Left kidney (tissue), 1 donor: ENCODE measurements at regions not wholly inside any gene's neighbourhood (a gene's known extent, or its start where the extent isn't known, plus 50 kb on each side); places are given as distances from the start of the nearest gene placed in this dataset.
"Not testable (repeated sequence)": the region's sequence is repeated elsewhere in the genome, so short reads cannot be mapped to it uniquely, and the experiment has no call there.

Experiments
- DNase-seq: peaks from one replicate; pipeline ENCODE4 v3.0.0-alpha.2; 2013

DNA sequence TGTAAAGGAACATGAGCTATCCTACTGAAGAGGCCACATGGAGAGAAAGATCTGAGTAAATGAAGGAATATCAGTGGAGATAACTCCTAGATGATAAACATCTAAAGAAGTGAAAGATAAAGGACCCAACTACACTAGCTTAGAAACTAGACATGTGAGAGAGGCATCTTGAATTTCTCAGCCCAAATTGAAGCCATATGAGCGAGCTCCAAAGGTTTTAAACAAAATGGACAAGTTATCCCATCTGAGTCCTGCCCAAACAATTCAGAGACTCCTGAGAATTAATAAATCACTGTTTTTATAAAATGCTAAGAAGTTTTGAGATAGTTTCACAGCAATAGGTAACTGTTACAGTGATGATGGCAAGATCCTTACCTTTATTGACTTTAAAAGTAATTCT is 438.9 kb downstream of the NAV3 start:
- DNase-seq, result no peak

DNA sequence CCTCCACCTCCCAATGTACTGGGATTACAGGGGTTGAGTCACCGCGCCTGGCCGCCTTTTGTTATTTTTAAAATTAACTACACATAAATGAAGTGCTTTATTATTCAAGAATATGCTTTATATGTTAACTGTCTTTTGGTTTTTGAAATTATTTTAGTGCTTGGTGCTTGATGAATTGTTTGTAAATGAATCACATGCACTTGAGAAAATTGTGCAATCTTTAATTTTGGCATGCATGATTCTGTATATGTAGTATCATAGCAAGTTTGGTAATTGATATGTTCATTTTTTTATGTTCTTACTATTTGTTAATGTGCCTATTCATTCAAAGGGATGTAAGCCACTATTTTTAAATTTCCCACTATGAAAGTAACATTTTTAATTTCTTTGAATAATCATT is 440.9 kb downstream of the NAV3 start:
- no peak for DNase-seq

DNA sequence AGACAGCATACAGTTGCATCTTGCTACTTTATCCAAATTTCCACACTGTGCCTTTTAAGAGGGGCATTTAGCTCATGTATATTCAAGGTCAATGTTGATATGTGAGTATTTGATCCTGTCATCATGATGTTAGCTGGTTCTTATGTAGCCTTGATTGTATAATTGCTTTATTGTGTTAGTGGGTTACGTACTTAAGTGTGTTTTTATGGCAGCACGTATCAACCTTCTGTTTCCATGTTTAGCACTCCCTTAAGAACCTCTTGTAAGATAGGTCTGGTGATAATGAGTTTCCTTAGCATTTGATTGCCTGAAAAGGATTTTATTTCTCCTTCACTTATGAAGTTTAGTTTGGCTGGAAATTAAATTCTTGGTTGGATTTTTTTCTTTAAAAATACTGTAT is 445.2 kb downstream of the NAV3 start:
- DNase-seq, result no peak

DNA sequence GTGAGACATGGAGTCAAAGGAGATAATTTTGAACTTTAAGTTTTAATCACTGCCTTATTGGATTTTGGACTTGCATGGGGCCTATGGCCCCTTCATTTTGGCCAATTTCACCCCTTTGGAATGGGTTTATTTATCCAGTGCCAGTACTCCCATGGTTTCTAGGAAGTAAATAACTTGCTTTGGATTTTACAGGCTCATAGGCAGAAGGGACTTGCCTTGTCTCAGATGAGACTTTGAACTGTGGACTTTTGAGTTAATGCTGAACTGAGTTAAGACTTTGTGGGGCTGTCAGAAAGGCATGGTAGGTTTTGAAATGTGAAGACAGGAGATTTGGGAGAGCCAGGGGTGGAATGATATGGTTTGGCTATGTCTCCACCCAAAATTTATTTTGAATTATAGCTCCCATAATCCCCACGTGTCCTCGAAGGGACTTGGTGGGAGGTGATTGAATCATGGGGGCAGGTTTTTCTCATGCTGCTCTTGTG is 448.1 kb downstream of the NAV3 start:
- DNase-seq, result no peak

DNA sequence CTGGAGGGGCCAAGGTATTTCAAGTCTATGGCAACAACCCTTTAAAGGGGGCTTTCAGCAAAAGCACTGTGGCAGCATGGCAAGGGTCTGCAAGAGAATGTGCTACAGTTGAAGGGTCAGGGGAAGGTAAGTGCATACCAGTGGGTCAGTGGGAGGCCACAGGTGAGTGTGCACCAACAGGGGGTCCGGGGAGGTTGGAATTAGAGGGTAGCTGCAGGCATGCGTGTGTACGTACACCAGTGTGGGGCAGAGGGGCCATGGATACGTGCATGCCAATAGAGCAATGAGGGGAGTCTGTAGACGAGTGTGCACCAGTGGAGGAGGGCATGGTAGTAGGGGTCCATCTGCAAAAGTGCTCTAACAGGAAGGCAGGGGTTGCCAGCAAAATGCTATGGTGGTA is 448.9 kb downstream of the NAV3 start:
- no peak for DNase-seq

DNA sequence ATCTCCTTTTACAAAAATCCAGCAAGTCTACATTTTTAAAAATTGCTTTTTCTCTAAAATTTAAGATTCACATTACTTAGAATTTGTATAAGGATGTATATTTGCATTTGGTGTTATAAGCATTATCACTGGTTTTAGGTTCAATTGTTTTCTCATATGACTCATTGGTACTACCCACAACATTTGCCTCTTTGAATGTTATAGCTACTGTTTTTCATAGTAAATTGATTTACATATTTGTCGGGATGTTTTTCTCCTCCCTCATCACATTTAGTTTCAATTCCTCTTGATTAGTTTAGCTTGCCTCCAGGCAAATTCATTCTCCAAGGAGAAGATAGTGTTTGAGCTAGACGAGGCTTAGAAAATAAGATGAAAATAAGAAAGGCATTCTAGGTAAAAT is 450.4 kb downstream of the NAV3 start:
- not testable (repeated sequence) for DNase-seq

DNA sequence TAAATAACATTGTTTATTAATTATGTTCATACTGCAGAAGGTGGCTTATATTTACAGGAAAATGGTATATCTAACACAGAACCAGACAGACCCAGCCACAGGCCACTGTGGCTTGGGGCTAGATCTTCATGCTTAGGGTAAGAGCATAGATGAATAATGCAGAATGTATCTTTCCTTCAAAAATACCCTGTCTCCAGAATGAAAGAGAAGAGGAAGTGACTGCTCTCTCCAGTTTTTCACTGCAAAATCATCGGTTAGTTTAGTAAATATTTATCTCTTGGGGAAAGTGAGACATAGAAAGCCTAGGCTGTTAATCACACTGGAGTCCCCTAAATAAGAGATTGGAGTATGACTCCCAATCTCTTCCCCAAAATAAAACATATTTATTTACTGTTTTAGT is 453.7 kb downstream of the NAV3 start:
- no peak for DNase-seq

DNA sequence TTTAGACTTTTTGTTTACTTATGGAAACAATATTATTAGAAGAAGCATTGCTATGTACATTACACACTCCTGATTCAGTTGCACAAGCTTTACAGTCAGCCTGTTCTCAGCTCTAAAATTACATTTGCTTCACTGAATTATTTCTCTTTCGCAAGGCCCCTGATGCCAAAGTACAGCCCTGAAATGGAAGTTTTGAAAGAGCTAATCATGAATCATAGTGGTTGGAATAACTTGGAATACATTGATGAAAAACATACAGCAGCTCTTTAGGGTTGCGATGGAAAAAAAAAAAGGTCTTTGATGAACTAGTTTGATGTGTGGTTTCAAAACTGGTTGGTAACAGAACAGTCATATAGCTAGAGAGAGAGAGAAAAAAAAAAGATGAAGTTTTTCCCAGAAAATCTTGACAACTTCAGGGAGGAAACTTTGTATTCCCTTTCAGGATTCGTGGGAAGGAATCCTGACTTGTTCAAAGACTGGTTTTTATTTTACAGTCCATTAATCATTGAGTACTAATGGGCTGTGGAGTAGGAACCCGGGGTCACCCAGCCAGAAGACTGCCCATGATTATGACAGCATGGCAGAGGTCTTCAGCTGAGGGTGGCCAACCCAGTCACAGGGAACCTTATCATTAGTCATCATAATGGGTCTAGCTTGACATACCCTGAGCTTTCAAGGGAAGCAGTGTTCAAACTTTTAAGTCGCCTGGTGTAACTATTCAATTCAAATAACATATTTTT is 460.1 kb downstream of the NAV3 start:
- DNase-seq, result peak; percentile 51

DNA sequence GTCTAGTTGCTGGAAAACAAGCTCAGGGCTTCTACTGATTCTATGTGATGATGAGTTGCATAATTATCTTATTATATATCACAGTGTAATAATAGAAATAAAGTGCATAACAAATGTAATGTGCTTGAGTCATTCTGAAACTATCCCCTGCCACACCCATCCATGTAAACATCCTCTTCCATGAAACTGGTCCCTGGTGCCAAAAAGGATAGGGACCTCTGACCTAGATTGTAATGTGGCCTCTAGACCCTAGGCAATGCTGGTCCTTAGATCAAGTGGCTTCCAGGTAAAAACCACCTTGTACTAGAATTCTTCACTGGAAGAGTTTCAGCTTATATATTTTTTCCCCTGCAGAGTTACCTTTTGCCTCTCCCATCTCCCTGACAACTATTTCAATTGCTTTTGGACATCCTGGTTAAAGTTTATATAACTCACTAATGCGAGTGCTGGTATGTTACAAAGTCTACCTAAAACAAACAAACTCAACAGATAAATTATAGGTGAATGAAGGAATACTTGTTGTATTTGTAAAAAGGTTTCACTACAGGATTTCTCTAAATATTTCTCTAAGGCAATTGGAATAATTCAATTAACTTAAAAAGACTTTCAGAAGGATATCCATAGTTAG is 462.5 kb downstream of the NAV3 start:
- no peak for DNase-seq

DNA sequence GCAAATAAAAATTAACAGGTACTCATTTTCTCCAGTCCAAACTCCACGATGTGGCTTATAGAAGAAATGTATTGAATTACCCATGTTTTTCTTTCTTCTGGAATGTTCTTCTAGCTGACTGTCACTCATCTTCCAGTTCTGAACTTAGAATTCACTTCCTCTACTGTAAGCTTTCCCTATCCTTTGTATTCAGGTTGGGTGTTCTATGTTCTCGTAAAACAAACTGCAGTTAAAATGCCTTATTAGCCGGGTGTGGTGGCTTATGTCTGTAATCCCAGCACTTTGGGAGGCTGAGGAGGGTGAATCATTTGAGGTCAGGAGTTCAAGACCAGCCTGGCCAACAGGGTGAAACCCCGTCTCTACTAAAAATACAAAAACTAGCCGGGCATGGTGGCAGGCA is 470.6 kb downstream of the NAV3 start:
- DNase-seq, result not testable (repeated sequence)

DNA sequence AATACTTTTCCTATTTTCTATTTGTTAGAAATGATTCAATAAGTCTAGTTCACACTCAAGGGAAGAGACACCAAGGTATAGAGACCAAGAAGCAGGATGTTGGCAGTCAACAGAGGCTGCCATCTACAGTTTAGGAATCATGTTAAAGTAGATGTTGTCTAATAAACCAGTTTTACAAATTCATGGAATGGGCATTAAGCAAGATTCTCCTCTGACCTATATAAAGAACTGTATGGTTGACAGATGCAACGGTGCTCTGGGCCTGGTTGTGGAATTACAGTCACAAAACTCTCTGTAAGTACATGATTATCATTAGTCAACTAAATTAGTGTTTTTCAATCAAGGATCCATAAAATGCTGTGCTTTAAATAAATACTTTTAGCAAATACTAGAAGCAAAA is 475.1 kb downstream of the NAV3 start:
- DNase-seq, result no peak

DNA sequence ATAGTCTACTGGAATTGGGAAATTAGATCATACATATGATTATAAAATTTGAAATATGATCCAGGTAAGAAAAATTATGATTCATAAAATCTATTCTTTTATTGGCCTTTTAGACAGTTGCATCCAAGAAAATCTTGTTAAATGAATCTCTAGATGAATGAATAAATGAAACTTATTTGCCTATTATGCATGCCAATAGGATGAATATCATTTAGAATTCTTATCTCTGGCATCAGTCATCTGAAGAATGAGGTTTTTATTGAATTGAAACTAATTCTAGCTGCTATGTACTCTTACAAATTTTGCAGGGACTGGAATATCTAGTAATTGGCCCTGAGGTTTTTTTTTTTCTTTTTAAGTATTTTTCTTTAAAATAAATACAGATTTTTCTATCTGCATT is 475.5 kb downstream of the NAV3 start:
- no peak for DNase-seq

DNA sequence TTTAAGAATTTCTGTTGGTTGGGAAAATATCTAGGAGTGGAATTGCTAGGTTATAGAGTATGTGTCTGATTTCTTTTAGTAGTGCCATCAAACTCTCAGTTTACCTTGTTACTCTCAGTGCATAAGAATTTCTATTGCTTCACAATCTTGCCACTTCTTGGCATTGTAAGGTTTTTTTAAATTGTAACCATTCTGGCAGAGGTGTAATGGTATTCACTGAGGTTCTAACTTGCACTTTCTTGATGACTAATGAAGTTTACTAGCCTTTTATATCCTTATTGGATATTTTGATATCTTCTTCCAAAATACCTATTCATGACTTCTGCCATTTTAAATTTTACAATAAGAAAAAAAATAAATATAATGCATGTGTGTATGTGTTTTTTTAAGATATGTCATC is 478.0 kb downstream of the NAV3 start:
- no peak for DNase-seq

DNA sequence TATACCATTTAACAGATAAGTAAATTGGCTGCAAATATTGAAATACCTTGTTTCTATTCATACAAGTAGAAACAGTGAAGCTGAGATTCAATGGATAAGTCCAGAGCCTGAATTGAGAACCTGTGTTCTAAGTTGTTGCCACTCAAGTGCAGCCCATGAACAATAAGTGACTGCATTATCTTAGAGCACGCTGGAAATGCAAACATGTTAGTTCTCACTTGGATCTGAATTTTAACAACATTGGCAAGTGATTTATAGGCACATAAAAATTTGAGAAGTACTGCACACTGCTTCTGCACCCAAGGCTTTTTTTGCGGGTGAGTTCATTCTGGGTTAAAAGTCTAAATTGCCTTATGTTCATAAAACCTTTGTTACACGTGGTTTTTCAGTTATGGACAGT is 484.3 kb downstream of the NAV3 start:
- no peak for DNase-seq

DNA sequence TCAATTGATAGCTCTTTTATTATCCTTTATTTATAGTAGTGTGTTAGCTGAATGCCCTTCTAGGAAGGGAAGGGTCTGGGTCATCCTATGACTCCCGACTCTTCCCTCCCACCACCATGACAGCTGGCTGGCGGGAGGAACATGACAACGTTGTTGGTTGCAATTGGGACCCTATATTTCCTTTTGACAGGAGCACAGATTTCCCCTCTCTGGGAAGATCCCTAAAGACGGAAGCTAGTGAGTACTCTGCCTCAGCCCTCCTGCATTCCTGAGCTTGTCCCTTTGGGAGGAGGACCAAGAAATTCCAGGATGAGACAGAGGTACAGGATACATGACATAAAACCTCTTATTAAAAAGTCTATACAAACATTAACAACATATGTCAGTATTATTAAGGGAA is 485.4 kb downstream of the NAV3 start:
- no peak for DNase-seq

DNA sequence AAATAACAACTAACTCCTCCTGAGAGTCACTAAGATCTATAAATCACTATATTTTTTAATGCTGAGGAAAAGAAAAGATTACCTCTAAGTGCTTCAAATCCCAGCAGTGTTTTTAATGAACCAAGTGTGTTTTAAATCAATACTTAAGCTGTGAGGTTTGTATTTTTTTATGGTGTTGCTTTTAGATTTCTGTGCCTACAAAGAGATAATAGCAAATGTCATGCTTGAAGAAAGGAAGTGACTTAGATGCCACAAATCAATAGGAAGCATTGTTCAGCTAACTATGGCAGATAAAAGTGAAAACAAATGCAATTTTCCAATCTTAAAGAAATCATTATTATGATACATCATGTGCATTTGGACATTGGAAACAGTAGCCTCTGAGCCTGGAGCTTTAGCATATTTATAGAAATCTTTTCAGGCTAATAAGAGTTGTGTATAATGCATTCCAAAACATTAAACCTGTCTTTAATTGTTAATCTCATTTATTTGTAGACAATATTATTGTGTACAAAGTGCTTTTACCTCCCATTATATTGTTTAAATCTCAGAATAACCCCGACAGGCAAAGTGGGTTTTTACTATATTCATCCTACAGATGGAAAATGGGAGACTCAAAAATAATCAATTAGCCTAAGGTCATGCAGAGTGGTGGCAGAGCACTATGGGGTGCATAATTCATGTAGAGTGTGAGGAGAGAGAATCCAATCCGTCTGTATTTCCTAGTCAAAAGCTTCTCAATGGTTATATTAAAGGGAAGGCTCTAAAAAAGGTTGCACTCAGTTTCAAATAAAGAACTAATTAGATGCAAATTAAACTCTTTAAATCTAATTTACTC is 486.2 kb downstream of the NAV3 start:
- no peak for DNase-seq

DNA sequence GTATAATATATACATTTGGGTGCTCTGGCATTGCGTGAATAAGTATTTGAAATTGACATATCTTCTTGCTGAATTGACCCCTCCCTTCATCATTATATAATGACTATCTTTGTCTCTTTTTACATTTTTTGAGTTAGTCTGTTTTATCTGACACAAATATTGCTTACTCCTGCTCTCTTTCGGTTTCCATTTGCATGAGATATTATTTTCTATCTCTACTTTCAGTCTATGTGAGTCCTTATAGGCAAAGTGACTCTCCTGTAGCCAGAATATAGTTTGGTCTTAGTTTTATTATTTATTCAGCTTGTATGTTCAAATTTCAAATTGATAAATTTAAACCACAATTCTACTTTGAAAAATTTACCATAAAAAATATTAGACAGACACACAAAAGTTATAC is 491.0 kb downstream of the NAV3 start:
- DNase-seq, result no peak

DNA sequence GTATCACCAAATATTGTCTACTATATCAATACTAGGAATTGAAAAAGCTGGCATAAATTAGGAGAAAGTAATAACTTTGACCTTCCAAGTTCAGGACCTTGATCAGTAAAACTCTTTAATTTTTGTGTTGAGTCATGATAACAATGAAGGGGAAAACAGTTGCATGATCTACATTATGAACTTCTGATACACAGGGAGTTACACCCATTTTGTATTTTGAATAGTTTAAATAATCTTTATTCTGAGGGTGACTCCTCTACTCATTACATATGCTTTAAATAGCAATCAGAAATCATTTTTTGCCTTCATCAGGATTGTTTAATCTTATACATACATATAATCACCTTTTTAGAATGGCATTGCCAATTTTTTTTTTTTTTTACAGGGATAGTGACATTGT is 492.5 kb downstream of the NAV3 start:
- no peak for DNase-seq

DNA sequence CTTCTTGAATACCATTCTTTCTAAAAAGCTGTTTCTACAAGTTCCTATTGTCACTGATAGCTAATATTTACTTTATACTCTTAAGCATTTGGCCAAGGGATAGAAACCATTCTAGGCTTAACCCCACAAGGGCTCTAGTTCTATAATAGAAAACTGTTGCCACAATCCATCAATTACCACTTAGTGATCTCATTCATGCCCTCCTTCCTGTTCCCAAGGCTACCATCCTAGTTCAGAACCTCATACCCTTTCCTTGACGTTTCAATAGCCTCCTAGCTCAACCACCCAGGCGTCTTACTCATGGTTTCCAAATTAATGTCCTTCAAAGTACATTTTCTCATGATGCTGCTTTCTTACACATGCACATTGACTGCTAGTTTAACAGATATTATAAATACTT is 493.5 kb downstream of the NAV3 start:
- DNase-seq, result no peak

DNA sequence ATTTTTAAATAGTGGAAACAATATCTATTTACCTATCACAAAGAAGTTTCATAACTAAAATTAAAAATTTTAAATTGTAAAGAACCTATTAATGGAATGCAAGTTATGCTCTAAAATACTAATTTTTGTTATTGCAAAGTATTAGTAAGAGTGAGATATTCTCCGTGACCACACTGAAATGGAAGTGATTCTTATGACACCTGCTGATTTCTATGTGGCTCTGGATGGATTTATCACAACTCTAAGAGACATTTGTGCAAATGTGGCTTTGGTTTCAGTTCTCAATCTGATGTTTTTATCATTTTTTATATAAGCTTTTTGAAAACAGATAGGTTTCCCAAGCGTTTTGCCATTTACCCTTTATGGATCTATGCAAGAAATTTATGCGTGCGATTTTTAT is 497.8 kb downstream of the NAV3 start:
- no peak for DNase-seq

DNA sequence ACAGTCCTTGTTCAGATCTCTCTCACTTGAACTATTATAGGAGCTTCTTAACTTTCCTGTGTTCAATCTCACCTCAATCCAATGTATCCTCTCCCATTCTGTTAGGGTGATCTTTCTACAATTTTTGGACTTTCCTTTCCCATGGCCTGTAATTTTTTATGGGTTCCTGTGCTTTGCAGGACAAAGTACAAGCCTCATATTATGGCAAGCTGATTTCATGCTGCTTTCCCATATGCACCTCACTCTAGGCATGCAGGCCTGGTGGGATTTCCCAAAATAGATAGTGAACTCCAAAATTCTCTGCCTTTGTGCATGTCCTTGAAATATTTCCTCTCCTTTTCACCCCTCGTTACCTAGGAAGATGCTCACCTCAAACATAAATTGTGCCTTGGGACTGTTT is 499.4 kb downstream of the NAV3 start:
- no peak for DNase-seq

DNA sequence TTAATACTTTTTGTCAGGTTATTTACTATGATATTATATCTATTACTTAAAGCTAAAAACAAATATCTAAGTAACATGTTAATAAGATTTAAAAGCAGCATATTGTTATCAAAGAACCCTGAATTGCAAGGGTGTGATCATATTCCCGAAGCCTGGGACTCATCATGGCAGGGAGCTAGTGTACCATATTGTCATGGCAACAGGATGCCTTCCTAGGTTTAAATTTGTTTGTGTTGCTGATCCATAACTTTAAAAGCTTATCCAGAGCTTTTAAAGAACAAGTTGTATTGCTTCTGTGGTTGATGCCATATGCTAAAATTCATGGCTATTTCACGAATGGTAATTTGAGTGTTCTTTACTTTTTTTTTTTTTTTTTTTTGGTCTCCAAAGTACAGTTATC is 500.5 kb downstream of the NAV3 start:
- no peak for DNase-seq

DNA sequence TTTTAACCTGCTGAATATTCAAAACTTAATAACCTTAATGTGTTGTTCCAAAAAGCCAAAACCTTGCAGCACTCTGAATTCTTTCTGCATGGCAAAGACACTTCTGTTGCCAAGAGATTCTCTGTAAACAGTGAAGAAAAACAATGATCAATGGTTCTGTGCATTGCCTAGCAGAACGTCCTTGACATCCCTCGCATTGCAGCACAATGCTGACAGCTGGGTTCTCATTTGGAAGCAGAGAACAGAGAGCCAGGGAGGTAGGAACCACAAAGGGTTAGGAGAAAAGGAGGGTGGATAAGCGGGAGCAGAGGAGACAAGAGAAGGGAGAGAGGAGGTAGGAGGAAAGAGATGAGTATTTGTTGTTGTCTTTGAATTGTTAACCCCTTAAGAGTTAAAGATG is 501.1 kb downstream of the NAV3 start:
- DNase-seq, result no peak
